HepG2 (cell line): ENCODE measurements at regions not wholly inside any gene's neighbourhood (a gene's known extent, or its start where the extent isn't known, plus 50 kb on each side); places are given as distances from the start of the nearest gene placed in this dataset.
A peak's percentile ranks its signal among the peaks of the same experiment; 100 is the strongest.

Experiments used
- BRF2 ChIP-seq: sonication (generic); formaldehyde crosslinking; IDR thresholded peaks from 2 replicates; pipeline ENCODE4 v1.8.1; 2022; ENCODE audit warnings: mild to moderate bottlenecking, missing genetic modification reagents
- GZF1 ChIP-seq: sonication (generic); formaldehyde crosslinking; IDR thresholded peaks from 2 replicates; pipeline ENCODE4 v1.5.1; 2020; ENCODE audit warnings: mild to moderate bottlenecking, missing genetic modification reagents
- HOXA7 ChIP-seq: sonication (generic); formaldehyde crosslinking; IDR thresholded peaks from 2 replicates; pipeline ENCODE4 v1.8.1; 2022; ENCODE audit warnings: mild to moderate bottlenecking, missing genetic modification reagents, moderate library complexity
- IKZF4 ChIP-seq: sonication (generic); formaldehyde crosslinking; IDR thresholded peaks from 2 replicates; pipeline ENCODE4 v1.5.1; 2020; ENCODE audit warnings: borderline replicate concordance, mild to moderate bottlenecking, low read depth, missing genetic modification reagents; ENCODE audit errors: not compliant biosample characterization
- KDM5A ChIP-seq: fragments of 200-600 bp; sonication (generic); IDR thresholded peaks from 2 replicates; pipeline ENCODE4 v1.7.0; 2018; ENCODE audit warnings: antibody characterized with exemption, mild to moderate bottlenecking, low read length, borderline replicate concordance
- NFAT5 ChIP-seq: sonication (generic); formaldehyde crosslinking; IDR thresholded peaks from 2 replicates; pipeline ENCODE4 v1.4.0; 2020; ENCODE audit warnings: missing genetic modification reagents
- PHF21A ChIP-seq: sonication (generic); formaldehyde crosslinking; IDR thresholded peaks from 2 replicates; pipeline ENCODE4 v1.5.0; 2020; ENCODE audit warnings: mild to moderate bottlenecking, missing genetic modification reagents
- RARA ChIP-seq: IDR thresholded peaks from 2 replicates; pipeline ENCODE4 v1.6.1; 2016; ENCODE audit warnings: missing genetic modification reagents, missing compliant biosample characterization
- SOX13 ChIP-seq, 3 experiments: fragments of 450-650 bp in 1 of 3; sonication (generic) in 1 of 3; formaldehyde crosslinking in 1 of 3; IDR thresholded peaks in 2 of 3; conservative IDR thresholded peaks in 1 of 3; 2 replicates each; pipeline versions ENCODE4 v1.5.0 to v1.6.1; 2016 to 2020; ENCODE audit warnings: antibody characterized with exemption in 1 of 3, mild to moderate bottlenecking in 1 of 3, missing compliant biosample characterization in 1 of 3, missing genetic modification reagents in 1 of 3, moderate library complexity in 1 of 3
- TARDBP ChIP-seq: sonication (generic); formaldehyde crosslinking; IDR thresholded peaks from 2 replicates; pipeline ENCODE4 v1.8.0; 2022; ENCODE audit warnings: mild to moderate bottlenecking, missing genetic modification reagents
- TGIF2 ChIP-seq: IDR thresholded peaks from 2 replicates; pipeline ENCODE4 v1.6.1; 2016; ENCODE audit warnings: control low read depth, missing compliant biosample characterization
- ZFP41 ChIP-seq: sonication (generic); formaldehyde crosslinking; IDR thresholded peaks from 2 replicates; pipeline ENCODE4 v1.4.0; 2020; ENCODE audit warnings: mild to moderate bottlenecking, missing genetic modification reagents, borderline replicate concordance
- ZNF282 ChIP-seq: fragments of 450-650 bp; IDR thresholded peaks from 2 replicates; pipeline ENCODE4 v1.6.1; 2018; ENCODE audit not compliant: partially characterized antibody
- ZNF44 ChIP-seq: sonication (generic); formaldehyde crosslinking; IDR thresholded peaks from 2 replicates; pipeline ENCODE4 v1.5.1; 2020; ENCODE audit warnings: mild to moderate bottlenecking, missing genetic modification reagents
- ZNF503 ChIP-seq: sonication (generic); formaldehyde crosslinking; IDR thresholded peaks from 2 replicates; pipeline ENCODE4 v1.4.0; 2020; ENCODE audit warnings: missing genetic modification reagents
- ZNF768 ChIP-seq: sonication (generic); formaldehyde crosslinking; IDR thresholded peaks from 2 replicates; pipeline ENCODE4 v1.4.0; 2020; ENCODE audit warnings: missing genetic modification reagents
- ZNF773 ChIP-seq: sonication (generic); formaldehyde crosslinking; IDR thresholded peaks from 2 replicates; pipeline ENCODE4 v1.4.0; 2020; ENCODE audit warnings: missing genetic modification reagents, borderline replicate concordance
- ZNF780A ChIP-seq: sonication (generic); formaldehyde crosslinking; IDR thresholded peaks from 2 replicates; pipeline ENCODE4 v1.8.0; 2022; ENCODE audit warnings: mild to moderate bottlenecking, missing genetic modification reagents, moderate library complexity
- ZNF841 ChIP-seq: sonication (generic); formaldehyde crosslinking; IDR thresholded peaks from 2 replicates; pipeline ENCODE4 v1.8.1; 2023; ENCODE audit warnings: missing genetic modification reagents, borderline replicate concordance
- ZXDC ChIP-seq: sonication (generic); formaldehyde crosslinking; IDR thresholded peaks from 2 replicates; pipeline ENCODE4 v1.5.0; 2020; ENCODE audit warnings: mild to moderate bottlenecking, missing genetic modification reagents

- TF ChIP-seq NFAT5 (CRISPR knock-in tag): no peak
- TF ChIP-seq ZNF44 (CRISPR knock-in tag): no peak
- no peak for TF ChIP-seq HOXA7
- TF ChIP-seq ZFP41 (CRISPR knock-in tag): no peak
- TF ChIP-seq SOX13 (IDR thresholded peaks at IDR 0.05): peak; percentile 91
- peak in 1 of 2 experiments; percentile 99; a peak in 2 of 4 replicates for TF ChIP-seq SOX13 (CRISPR knock-in tag; conservative IDR thresholded peaks at IDR 0.05 in 1 of 2, IDR thresholded peaks at IDR 0.05 in 1 of 2)
- no peak for TF ChIP-seq ZNF841 (CRISPR knock-in tag)
- TF ChIP-seq IKZF4: no peak
- TF ChIP-seq BRF2: no peak
- no peak for TF ChIP-seq TGIF2 (CRISPR knock-in tag)
- no peak for TF ChIP-seq ZXDC
- no peak for TF ChIP-seq ZNF282
- no peak for TF ChIP-seq KDM5A
- no peak for TF ChIP-seq ZNF768 (CRISPR knock-in tag)
- TF ChIP-seq GZF1 (CRISPR knock-in tag): no peak
- TF ChIP-seq ZNF780A (CRISPR knock-in tag): no peak
- no peak for TF ChIP-seq ZNF773 (CRISPR knock-in tag)
- TF ChIP-seq TARDBP: peak; percentile 95; the same call in 1 of the 2 replicates
- peak; percentile 90 for TF ChIP-seq PHF21A (CRISPR knock-in tag)
- peak; percentile 99 for TF ChIP-seq RARA
- TF ChIP-seq ZNF503 (CRISPR knock-in tag): peak; percentile 92
These were observed 83.9 kb upstream of the SH3BP4 start (continued) for GRCh38 chr2:234867882-234868285.
